UCSD-AML1 (cell line): ENCODE measurements at regions not wholly inside any gene's neighbourhood (a gene's known extent, or its start where the extent isn't known, plus 50 kb on each side); places are given as distances from the start of the nearest gene placed in this dataset.

Source experiments
- DNase-seq: peaks from one replicate; lab custom pipeline; 2025; ENCODE audit not compliant: unreplicated experiment; lab: John Stamatoyannopoulos, UW

GRCh38 chrX:112148397-112148796 is 65.8 kb upstream of the TRPC5 start:
- no peak for DNase-seq

GRCh38 chrX:112147206-112147605 is 64.6 kb upstream of the TRPC5 start:
- DNase-seq = no peak

GRCh38 chrX:112137276-112137675 is 54.7 kb upstream of the TRPC5 start:
- peak; percentile 6 for DNase-seq
